CD14-positive monocyte (primary cell): ENCODE measurements at regions not wholly inside any gene's neighbourhood (a gene's known extent, or its start where the extent isn't known, plus 50 kb on each side); places are given as distances from the start of the nearest gene placed in this dataset.

Source experiments
- DNase-seq, 3 donors: peaks; one replicate each; pipeline ENCODE4 v3.0.0-alpha.2; 2011 to 2022
- H2AFZ ChIP-seq: 2 replicates; pipeline ENCODE4 v1.6.0; 2012; ENCODE audit warnings: mild to moderate bottlenecking, low read depth, low read length, inconsistent platforms; ENCODE audit not compliant: insufficient read depth, poor library complexity, severe bottlenecking
- H3K27ac ChIP-seq, 2 donors: 1 replicate in 1 of 2; 2 replicates in 1 of 2; pipeline ENCODE4 v1.5.1; 2012 to 2013; ENCODE audit warnings: low read length in 2 of 2, control low read depth in 1 of 2, inconsistent platforms in 1 of 2, low read depth in 1 of 2, mild to moderate bottlenecking in 1 of 2
- H3K27me3 ChIP-seq, 2 donors: one replicate each; pipeline versions ENCODE4 v1.6.0 to v1.6.1; 2011 to 2013; ENCODE audit warnings: low read length in 2 of 2; ENCODE audit not compliant: control insufficient read depth in 2 of 2, insufficient read depth in 2 of 2
- H3K36me3 ChIP-seq, 2 donors: replicated peaks in 1 of 2; 1 replicate in 1 of 2; 2 replicates in 1 of 2; pipeline versions ENCODE4 v1.5.1 to v1.6.1; 2012 to 2013; ENCODE audit warnings: low read length in 2 of 2, control low read depth in 1 of 2, inconsistent platforms in 1 of 2, mild to moderate bottlenecking in 1 of 2; ENCODE audit not compliant: insufficient read depth in 2 of 2, control insufficient read depth in 1 of 2
- H3K4me1 ChIP-seq, 2 donors: 1 replicate in 1 of 2; 2 replicates in 1 of 2; pipeline versions ENCODE4 v1.5.1 to v1.6.1; 2012 to 2013; ENCODE audit warnings: low read length in 2 of 2, control low read depth in 1 of 2, inconsistent platforms in 1 of 2, mild to moderate bottlenecking in 1 of 2, moderate library complexity in 1 of 2; ENCODE audit not compliant: insufficient read depth in 2 of 2, control insufficient read depth in 1 of 2
- H3K4me2 ChIP-seq: replicated peaks from 2 replicates; pipeline ENCODE3; 2012; ENCODE audit warnings: low read length, moderate library complexity, mild to moderate bottlenecking; ENCODE audit not compliant: poor library complexity, severe bottlenecking; ENCODE audit errors: extremely low read depth
- H3K4me3 ChIP-seq, 3 experiments: fragments of 200-600 bp in 1 of 3; sonication (generic) in 1 of 3; replicated peaks in 1 of 3; 1 replicate in 2 of 3; 2 replicates in 1 of 3; pipeline ENCODE4 v1.5.1; 2011 to 2013; ENCODE audit warnings: low read length in 3 of 3, mild to moderate bottlenecking in 3 of 3, control low read depth in 2 of 3, low read depth in 2 of 3, inconsistent platforms in 1 of 3, moderate library complexity in 1 of 3
- H3K79me2 ChIP-seq: 2 replicates; pipeline ENCODE4 v1.6.0; 2012; ENCODE audit warnings: mild to moderate bottlenecking, control low read depth, inconsistent platforms, low read length, moderate library complexity; ENCODE audit not compliant: insufficient read depth
- H3K9ac ChIP-seq: 2 replicates; pipeline ENCODE4 v1.6.0; 2017; ENCODE audit warnings: low read length, mild to moderate bottlenecking; ENCODE audit not compliant: insufficient read depth, poor library complexity, severe bottlenecking
- H3K9me3 ChIP-seq, 2 donors: replicated peaks in 1 of 2; 1 replicate in 1 of 2; 2 replicates in 1 of 2; pipeline versions ENCODE4 v1.5.1 to v1.6.1; 2012 to 2013; ENCODE audit warnings: low read length in 2 of 2, control low read depth in 1 of 2; ENCODE audit not compliant: control insufficient read depth in 1 of 2, insufficient read depth in 1 of 2
- H4K20me1 ChIP-seq: 2 replicates; pipeline ENCODE4 v1.6.0; 2012; ENCODE audit warnings: mild to moderate bottlenecking, low read length, control low read depth, moderate library complexity; ENCODE audit not compliant: insufficient read depth
- H3K27ac Mint-ChIP-seq, 7 donors: one replicate each; pipeline ENCODE4 v1.8.0; 2020; ENCODE audit warnings: mild to moderate bottlenecking in 7 of 7, mixed read lengths in 7 of 7, moderate library complexity in 6 of 7, inconsistent platforms in 2 of 7
- H3K27me3 Mint-ChIP-seq, 3 donors: one replicate each; pipeline ENCODE4 v1.8.0; 2021 to 2022; ENCODE audit warnings: low read depth in 3 of 3, mild to moderate bottlenecking in 3 of 3, mixed read lengths in 3 of 3, moderate library complexity in 3 of 3, inconsistent platforms in 1 of 3
- H3K36me3 Mint-ChIP-seq, 2 donors: one replicate each; pipeline ENCODE4 v1.8.0; 2020; ENCODE audit warnings: mixed read lengths in 2 of 2, inconsistent platforms in 1 of 2, mild to moderate bottlenecking in 1 of 2
- H3K4me1 Mint-ChIP-seq: one replicate; pipeline ENCODE4 v1.8.0; 2020; ENCODE audit warnings: mild to moderate bottlenecking, mixed read lengths
- H3K4me3 Mint-ChIP-seq, 2 donors: one replicate each; pipeline ENCODE4 v1.8.0; 2020; ENCODE audit warnings: mild to moderate bottlenecking in 2 of 2, mixed read lengths in 2 of 2, moderate library complexity in 1 of 2
- H3K9me3 Mint-ChIP-seq, 7 donors: one replicate each; pipeline ENCODE4 v1.8.0; 2020 to 2022; ENCODE audit warnings: mixed read lengths in 7 of 7, mild to moderate bottlenecking in 6 of 7, moderate library complexity in 6 of 7, inconsistent platforms in 2 of 7
- WGBS: methylation state at CpG from one replicate; pipeline ENCODE4 v1.1.5; 2013; ENCODE audit warnings: missing lambda C conversion rate; ENCODE audit not compliant: insufficient coverage; 5-methylcytosine and 5-hydroxymethylcytosine counted together
- intact Hi-C, 2 donors: fragments of 100-400 bp; cut with micrococcal nuclease; formaldehyde crosslinking; loops; one replicate each; pipeline versions ENCODE4 v1.15.0 to v1.15.1; 2023
- TF ChIP-seq, protein P1 (sequence below): fragments of 200-600 bp; IDR thresholded peaks from one replicate; pipeline ENCODE4 v1.8.0; 2022; ENCODE audit warnings: antibody characterized with exemption, mild to moderate bottlenecking

DNA sequence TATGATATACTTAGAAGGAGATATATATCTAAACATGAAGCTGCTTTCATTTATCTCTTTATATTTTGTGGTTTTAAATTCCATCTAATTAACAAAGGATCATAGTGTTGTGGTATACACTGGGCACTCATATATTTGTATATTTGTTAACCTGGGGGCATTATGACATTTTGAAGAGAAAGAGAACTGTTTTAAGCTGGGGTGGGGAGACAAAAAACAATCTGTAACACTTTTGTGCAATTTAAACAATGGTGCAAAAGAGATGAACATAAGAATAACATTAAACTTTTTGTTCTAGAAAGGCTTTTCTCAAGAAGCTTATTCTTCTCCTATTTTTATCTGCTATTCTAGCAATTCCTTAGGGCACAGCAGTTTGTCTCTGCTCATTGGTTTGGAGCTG lies 842.0 kb upstream of the CDH2 start:
- Histone ChIP-seq H3K27ac (no peak overlapping the region), H3K4me3 (no peak overlapping the region), H3K9ac (no peak overlapping the region), H3K9me3 (no peaks in the 10 kb centered on the region), H3K36me3 (no peaks in the 10 kb centered on the region), H3K27me3 (no peaks in the 10 kb centered on the region), H4K20me1 (no peaks in the 10 kb centered on the region), H2AFZ (no peak overlapping the region), H3K4me2 (no peak overlapping the region), H3K4me1 (no peaks in the 10 kb centered on the region), H3K79me2 (no peaks in the 10 kb centered on the region)
- no peaks in the 10 kb centered on the region for H3K27me3 Mint-ChIP-seq
- H3K9me3 Mint-ChIP-seq = peaks cover 0 to 2% (median 0%) of the 10 kb centered on the region in 7 donors
- DNase-seq = no peak
- H3K4me1 Mint-ChIP-seq = no peaks in the 10 kb centered on the region
- intact Hi-C loops = no loop called here
- no peaks in the 10 kb centered on the region for H3K36me3 Mint-ChIP-seq
- H3K27ac Mint-ChIP-seq = no peak overlapping the region
- no peak overlapping the region for H3K4me3 Mint-ChIP-seq
- TF ChIP-seq, protein P1, sequence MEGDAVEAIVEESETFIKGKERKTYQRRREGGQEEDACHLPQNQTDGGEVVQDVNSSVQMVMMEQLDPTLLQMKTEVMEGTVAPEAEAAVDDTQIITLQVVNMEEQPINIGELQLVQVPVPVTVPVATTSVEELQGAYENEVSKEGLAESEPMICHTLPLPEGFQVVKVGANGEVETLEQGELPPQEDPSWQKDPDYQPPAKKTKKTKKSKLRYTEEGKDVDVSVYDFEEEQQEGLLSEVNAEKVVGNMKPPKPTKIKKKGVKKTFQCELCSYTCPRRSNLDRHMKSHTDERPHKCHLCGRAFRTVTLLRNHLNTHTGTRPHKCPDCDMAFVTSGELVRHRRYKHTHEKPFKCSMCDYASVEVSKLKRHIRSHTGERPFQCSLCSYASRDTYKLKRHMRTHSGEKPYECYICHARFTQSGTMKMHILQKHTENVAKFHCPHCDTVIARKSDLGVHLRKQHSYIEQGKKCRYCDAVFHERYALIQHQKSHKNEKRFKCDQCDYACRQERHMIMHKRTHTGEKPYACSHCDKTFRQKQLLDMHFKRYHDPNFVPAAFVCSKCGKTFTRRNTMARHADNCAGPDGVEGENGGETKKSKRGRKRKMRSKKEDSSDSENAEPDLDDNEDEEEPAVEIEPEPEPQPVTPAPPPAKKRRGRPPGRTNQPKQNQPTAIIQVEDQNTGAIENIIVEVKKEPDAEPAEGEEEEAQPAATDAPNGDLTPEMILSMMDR = no peak

DNA sequence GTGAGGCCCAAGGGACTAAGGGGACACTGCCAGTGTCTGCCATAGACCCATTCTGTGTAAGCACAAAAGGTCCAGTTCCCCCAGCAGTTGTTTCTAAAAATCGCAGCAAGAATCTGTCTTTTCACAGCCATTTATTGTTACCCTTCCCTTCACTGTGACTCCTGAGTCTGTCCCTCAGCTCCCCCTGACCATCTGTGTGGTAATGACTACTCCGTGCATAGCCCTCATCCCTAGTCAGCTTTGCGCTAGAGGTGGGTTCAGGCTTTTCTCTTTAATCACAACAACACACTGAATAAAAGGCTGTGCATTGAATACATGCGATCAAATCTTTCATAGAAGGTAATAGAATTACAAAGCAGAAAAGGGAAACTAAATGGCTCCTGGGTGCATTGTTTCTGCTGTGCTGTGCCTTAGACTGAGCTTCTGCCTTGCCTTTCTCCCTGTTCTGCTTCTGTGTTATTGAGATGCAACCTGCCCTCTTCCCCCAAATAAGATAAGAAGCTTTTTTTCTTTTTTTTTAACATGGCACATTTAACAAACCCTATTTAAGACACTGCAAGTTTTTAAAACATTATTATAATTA lies 836.0 kb upstream of the CDH2 start:
- intact Hi-C loops = no loop called here
- H2AFZ ChIP-seq = no peak overlapping the region
- no peak overlapping the region for H3K4me3 ChIP-seq
- no peaks in the 10 kb centered on the region for H3K9me3 ChIP-seq
- WGBS = 100% methylated on average over 1 of the region's 4 CpGs
- no peak overlapping the region for H3K27ac ChIP-seq
- Mint-ChIP-seq H3K27ac (no peak overlapping the region), H3K9me3 (peaks cover 0 to 6% (median 0%) of the 10 kb centered on the region in 7 donors), H3K36me3 (no peaks in the 10 kb centered on the region), H3K4me3 (no peak overlapping the region), H3K27me3 (no peaks in the 10 kb centered on the region), H3K4me1 (no peaks in the 10 kb centered on the region)
- H3K4me2 ChIP-seq = no peak overlapping the region
- no peak overlapping the region for H3K9ac ChIP-seq
- H4K20me1 ChIP-seq = no peaks in the 10 kb centered on the region
- H3K79me2 ChIP-seq = no peaks in the 10 kb centered on the region
- no peaks in the 10 kb centered on the region for H3K27me3 ChIP-seq
- H3K36me3 ChIP-seq = no peaks in the 10 kb centered on the region
- DNase-seq = no peak
- H3K4me1 ChIP-seq = no peaks in the 10 kb centered on the region
- TF ChIP-seq, protein P1 = no peak
